Activated CD4-positive, alpha-beta T cell treated with anti-CD3 and anti-CD28 coated beads, Interleukin-10, Interleukin-2, amounts not matched to agents 100 ng/mL and 50 ng/mL, durations not matched to agents 16 hours and 8 hours (primary cell): ENCODE measurements at regions not wholly inside any gene's neighbourhood (a gene's known extent, or its start where the extent isn't known, plus 50 kb on each side); places are given as distances from the start of the nearest gene placed in this dataset.

Experiments used
- DNase-seq: peaks from one replicate; pipeline ENCODE4 v3.0.0-alpha.2; 2020

DNA sequence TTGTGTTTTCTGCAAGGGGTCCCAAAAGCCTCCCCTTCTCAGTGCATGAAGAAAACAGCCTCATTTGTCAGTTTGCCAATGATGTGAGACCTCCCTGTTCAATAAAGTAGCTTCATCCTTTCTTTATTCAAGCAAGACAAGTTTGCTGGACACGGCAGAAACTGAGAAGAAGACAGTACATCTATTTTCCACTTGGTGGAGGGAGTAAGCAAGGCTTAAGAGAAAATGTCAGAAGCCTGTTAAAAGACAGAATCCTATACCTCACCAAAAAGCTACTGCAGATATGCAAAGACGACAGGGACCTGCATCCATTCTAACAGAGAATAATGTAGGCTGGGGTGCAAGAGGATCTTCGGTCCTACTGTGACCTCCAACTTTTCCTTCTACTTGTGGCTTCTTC lies 506.8 kb upstream of the VRK2 start:
- DNase-seq: no peak

DNA sequence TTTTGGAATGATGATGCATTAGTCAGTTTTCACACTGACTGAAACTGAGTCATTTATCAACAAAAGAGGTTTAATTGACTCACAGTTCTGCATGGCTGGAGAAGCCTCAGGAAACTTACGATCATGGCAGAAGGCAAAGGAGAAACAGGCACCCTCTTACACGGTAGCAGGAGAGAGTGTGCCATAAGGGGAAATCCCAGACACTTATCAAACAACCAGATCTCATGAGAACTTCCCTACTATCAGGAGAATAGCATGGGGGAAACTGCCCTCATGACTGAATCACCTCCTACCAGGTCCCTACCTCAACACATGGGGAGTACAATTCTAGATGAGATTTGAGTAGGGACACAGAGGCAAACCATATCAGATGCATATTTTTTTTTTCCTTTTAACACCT lies 504.5 kb upstream of the VRK2 start:
- DNase-seq: no peak

DNA sequence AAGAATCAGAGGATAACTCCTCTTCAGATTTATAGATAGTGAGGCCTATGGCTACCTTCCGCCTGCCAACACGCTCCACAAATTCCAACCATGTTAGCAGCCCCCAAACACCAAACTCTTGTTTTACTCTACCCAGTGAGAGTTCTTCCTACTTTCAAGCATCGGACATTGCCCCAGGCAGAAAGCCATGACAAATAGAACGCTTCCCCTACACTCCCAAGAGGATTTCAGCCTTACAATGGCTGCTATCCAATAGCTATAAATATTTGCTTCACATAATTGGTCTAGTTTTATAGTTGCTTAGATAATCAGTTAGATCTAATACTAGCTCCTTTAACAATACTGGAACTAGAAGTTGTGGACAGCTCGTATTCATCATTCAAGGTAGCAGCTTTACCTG lies 503.4 kb upstream of the VRK2 start:
- DNase-seq: no peak

DNA sequence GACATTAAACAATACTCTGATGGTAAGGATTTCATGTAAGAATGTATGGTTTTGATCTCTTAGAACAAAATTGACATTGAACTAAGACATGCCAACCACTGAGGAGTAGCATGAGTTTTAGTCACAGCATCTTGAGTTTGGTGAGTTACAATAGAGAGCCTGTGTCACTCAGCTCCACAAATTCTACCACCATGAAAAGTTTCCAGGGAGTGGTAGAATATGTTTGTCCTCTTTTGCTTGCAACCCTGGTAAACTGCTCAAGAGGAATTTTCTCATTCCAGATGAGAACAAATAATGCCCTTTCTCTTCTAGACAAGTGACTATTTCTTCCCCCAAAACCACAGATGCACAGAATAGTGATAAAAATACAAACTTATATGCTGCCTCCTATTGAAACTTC lies 502.0 kb upstream of the VRK2 start:
- DNase-seq: no peak

DNA sequence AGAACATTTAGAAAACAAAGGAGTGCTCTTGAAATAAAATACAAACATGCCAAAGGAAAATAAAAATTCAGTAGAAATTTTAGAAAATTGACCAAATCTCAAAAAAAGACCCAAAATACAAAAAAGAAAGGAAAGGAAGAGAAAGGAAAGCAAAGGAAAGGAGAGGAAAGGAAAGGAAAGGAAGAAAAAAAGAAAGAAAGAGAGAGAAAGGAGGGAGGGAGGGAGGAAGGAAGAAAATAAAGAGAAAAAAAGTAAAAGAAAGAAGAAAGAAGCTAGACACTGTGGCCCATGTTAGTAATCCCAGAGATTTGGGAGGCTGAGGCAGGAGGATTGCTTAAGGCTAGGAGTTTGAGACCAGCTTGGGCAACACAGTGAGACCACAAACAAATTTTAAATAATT lies 500.1 kb upstream of the VRK2 start:
- no peak for DNase-seq

DNA sequence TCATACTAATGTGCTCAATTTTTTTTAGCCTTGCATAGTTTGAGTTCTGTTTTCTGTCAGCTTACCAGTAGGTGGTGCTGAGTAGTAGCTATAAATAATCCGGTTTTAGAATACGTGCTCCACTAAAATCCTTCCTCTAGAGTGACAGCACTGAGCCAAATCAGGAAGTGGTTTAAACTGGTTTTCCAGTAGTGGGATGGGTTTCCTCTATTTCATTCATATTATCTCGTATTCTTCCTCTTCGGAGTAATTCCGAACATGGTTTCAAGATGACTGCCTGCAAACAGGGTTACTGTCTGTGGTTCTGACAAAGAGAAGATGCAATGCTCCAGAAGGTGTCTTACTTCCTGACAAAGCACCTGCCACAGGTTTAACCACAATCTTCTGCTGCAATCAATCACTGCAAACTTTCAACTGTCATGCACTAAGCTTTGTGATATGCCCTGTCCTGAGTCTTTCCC lies 496.9 kb upstream of the VRK2 start:
- peak; percentile 64 for DNase-seq

DNA sequence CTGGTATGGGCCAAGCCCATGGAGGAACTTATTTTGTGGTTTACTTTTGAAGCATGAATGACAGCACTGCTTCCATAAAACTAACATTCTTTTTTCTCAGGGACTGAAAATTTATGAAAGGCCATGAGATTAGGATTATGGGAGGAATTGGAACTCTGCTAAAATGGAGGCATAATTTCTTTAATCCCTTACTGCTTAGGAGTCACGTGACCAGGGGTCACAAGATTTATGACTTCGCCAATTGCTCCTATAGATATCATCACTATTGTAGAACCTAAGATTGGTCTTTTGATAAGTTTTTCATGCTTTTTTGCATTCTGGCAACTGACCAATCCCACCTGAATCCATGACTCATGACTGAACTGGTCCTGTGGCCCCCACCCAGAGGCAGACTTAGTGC lies 495.7 kb upstream of the VRK2 start:
- DNase-seq: no peak

DNA sequence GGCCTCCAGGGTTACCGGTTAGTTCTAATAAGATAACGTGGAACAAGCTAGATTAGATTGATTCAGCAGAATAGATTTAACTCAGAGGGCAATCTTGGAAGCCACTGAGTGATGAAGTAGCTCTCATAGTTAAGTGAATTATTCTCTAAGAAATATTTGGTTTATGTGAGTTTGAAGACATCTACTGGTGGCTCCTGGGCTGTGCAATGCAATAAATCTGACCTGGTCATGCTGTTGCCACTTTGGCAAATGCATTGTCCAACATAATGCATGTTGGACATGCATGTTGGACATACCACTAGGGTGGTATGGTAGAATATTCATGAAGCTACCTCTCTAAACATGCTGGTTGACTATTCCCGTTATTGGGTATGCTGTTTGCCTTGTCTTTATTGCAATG lies 493.7 kb upstream of the VRK2 start:
- DNase-seq: no peak

DNA sequence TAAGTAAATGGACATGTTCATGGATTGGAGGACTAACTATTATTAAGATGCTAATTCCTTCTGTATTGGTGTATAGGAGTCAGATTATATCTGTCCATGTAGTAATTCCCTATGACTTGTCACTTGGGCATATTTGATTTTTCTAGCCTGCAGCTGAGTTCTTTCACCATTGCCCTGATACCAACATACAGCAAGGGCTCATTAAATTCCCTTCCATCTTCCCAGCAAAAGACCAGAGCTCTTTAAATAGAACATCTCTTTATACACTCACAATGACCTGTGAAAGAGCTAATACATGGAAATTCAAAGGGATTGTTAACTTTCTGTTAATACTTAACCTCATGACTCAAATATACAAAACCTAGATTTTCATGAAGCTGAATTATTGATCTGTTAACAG lies 492.3 kb upstream of the VRK2 start:
- no peak for DNase-seq

DNA sequence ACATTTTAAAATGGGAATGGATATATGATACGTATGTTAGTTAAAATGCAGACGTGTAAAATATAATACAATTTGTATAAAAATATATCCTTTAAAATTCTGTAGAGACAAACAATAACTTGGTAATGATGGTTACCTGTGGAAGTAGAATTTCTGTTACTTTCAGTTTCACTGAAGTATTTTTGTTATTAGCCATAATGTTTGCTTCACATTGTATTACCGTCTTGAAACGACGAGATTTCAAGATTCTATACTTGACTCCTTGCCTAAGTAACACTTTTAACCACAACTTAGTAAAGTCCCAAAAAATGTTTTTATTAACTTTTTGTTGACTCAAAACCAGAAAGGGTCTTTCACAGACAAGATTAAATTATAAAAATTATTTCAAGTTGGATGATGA lies 488.3 kb upstream of the VRK2 start:
- DNase-seq: no peak

DNA sequence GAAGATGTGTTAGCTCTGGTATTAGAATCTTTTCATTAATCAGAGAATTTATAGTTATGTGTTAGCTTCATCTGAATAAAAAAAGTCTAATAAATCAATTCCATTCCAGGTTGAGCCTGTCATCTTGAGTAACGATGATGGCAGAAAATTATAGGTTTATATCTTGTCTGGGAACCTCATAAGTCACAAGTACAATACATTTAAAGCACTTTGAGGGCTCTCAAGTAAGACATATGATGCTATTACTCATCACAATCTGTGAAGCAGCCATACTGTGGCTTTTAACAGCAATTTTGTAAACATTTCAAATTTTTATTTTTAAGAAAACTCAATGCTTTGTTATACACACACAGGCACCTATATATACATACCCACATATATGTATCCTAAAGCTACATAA lies 484.1 kb upstream of the VRK2 start:
- DNase-seq: no peak

DNA sequence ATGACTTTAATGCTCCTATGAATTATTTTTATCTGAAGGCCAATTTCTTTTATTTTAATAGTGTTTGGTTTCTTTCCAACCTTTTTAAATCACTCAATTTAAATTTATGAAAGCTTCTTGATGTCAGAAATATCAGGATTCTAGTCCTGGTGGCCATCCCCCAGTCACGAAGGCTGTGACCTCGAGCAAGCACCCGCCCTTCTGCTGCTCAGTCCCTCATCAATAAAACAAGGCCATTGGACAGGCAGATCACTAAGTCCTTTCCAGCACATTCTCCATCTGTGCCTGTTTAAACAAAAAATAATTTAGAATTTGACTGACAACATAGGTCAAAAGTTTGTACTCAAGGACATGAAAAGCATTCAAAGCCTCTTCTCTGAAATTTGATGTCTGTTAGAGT lies 483.6 kb upstream of the VRK2 start:
- DNase-seq: no peak

DNA sequence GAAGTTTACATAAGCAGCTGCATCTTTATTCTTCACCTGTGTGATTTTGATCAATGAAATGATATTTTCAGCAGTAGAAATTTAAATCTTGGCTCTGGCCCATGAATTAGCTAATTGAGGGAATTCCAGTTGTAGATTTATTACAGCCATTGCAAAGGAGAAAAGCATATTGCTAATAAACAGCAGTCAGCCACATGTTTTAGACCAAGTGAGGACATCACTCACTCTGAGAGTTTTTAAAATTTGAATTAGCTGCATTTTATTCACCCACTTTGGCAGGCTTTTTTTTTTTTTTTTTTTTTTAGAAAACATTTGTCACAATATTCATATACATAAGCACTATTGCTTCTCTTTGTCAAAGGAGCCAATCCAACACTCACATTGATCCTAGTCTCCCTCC lies 479.4 kb upstream of the VRK2 start:
- no peak for DNase-seq

DNA sequence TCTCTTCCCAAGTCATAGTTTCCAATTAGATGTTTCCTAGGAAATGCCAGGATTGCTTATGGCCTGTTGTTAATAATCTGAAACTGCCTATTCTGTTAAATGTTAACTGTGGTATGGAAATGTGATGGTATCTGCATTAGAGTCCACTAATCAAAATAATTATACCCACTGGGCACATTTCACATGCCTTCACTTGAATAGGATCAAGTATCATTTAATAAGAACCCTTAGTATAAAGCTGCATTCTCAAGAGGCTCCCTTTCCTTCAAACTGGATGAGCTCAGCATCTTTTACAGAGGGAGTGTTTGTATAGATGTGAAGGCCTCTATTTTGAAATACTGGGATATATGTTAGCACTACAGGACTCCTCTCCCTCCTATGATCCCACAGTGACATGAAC lies 477.2 kb upstream of the VRK2 start:
- no peak for DNase-seq

DNA sequence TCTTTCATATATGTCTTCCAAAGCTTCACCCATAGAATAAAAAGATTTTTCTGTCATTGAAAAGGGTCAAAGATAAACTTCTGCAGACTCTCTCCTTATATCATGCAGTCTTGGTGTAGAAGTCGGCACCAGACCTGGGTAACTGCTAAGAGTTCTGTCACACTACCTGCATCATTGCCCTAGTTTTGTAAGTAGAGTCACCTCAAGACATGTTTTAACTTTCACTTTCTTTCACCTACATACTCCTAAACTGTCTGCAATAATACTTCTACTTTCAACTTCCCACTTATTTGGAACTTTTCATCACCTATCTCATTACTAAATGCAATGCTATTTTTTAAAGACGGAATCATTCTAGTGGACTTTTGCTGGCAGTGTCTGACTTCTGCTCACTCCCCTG lies 475.6 kb upstream of the VRK2 start:
- DNase-seq: no peak

DNA sequence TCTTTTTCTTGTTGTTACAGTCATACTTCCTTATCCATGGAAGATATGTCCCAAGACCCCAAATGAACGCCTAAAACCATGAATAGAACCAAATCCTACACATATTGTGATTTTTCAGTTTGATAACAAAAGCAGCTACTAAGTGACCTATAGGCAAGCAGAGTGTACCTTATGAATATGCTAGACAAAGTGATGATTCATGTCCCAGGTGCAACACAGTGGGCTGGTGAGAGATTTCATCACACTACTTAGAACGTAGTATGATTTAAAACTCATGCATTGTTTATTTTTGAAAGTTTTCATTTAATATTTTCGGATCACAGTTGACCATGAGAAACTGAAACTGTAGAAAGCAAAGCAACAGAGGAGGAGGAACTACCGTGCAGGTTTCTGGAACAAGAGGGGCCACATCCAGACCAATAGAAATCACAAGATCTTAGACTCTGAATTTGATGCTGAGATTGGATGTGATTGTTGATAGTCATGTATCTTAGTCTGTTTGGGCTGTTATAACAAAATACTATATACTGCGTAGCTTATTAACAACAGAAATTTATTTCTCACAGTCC lies 470.8 kb upstream of the VRK2 start:
- DNase-seq: no peak

DNA sequence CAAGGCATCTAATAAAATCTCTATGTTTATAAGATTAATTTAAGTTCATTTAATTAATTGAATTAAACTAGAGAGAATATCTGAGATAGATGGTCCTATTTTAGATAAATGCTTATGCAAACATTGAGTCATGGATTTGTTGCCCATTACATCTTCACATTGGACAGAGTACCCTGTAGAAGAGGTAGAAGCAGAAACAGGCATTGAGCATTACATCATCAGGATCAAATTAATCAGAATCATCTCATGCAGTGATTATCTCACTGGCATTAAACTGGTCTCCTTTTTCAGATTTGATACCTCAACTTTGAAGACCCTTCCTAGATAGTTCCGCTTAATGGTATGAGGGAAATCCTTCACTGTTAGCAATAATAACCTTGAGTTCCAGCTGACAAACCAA lies 469.6 kb upstream of the VRK2 start:
- no peak for DNase-seq

DNA sequence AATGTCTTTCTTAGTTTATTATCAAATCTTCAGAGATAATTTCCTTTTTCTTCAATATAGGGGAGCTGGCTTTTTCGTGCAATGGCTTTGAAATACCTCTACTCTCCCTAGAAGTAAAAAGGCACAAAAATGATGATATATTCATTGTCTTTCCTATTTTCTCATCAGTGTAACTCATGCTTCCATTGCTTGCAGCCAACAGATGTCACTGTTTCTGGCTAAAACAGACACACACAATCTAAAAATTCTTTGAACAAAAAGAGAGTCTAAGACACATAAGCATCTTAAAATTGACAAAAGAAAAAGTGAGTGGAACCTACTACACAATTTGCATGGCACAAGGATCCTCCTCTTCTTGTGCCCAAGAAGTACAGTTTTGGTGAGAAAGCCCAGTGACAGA lies 448.7 kb upstream of the VRK2 start:
- no peak for DNase-seq

DNA sequence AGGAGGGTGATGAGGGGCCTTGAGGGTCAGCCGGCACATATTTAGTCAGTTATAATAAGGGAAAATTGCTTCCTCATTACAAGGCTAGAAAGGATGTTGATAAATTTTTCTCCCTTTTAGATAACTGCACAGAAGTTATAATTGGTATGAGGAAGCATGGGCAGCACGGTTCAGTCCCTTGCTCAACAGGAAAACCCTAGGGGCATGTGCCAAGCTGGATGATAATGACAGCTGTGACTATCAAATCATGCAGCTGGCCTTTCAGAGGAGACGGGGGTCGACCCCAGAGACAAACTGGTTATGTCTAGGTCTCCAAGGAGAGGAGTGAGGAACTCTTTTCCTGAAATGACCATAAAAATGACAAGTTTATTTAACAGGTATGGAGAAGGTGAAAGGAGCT lies 448.1 kb upstream of the VRK2 start:
- no peak for DNase-seq

DNA sequence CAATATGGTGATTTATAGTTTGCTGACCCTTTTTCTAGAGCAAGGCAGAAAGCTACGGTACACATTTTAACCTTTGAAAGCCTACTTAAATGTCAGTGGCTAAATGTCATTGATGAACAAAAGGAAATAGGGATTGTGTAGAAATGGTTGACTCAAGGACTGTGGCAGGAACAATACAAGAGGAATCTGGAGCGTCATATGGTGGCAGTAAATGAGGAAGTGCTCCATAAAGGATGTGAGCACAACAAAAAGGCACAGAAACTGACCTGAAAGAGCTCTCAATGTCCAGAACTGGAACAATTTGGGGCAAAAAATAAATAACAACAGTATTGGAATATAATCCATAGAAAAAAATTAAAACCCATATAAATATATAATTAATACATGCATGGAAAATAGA lies 443.9 kb upstream of the VRK2 start:
- DNase-seq: no peak

DNA sequence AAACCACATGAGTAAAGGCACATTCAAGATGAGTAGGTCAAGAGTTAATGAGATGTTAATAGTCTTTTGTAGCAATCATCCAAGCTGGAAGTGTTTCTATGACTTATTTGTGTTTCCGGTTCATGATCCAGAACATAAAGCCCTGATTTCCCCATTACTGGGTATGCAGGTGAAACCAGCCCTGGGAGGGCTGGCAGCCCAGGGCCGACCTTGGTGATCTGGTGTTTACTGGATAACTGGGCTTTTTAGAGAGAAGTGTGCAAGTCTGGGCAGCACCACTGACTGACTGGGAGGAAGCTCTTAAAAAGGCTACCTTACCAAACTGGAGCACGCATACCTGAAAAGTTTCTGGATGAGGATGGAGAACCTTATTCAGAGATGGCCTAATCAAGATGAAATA lies 431.6 kb upstream of the VRK2 start:
- no peak for DNase-seq

DNA sequence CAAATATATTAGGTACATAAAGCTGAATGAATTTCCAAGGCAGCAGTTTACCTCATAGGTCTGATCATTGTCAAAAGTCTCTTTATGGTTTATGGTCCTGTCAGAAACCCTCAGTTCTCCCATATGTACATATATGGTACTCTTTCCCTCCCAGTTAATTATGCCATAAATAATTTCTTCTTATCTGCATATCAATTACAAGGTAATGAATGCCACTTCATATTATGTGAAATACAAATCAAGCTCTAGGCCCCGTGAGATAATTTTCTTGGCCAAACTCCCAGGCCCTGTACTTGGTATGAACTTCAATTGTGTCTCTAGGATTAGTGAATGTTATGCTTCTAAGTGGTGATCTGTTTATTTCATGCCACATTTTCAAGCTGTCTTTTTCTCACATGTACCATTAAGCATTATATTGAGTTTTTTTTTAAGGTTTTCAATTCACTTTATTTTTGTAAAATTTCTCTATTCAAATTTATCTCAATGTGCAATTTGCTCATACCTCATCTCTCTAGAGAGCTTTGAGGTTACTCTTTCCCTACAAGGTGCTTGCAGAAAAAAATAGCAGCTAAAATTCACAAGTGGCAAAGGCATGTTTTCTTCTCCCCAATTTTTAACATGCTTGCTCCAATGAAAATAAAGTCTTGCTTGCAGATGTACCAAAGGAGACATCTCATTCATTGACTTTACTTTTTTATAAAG lies 430.6 kb upstream of the VRK2 start:
- no peak for DNase-seq

DNA sequence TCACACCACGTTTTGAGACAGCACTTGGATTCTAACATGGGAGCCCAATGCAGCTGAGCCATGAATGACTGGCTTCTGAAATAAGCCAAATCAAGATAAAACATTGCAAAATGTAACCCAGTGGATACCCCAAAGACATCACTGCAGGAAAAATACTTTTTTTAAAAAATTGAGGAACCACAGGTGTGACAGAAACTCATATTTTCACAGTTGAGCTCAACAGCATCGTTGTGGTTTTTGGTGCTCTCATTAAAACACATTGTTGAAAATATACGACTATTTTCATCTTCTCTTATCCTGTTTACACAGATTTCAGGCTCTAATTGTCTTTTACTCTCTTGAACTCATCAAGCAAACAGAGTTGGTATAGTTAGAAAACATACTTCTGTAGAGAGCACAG lies 429.3 kb upstream of the VRK2 start:
- no peak for DNase-seq

DNA sequence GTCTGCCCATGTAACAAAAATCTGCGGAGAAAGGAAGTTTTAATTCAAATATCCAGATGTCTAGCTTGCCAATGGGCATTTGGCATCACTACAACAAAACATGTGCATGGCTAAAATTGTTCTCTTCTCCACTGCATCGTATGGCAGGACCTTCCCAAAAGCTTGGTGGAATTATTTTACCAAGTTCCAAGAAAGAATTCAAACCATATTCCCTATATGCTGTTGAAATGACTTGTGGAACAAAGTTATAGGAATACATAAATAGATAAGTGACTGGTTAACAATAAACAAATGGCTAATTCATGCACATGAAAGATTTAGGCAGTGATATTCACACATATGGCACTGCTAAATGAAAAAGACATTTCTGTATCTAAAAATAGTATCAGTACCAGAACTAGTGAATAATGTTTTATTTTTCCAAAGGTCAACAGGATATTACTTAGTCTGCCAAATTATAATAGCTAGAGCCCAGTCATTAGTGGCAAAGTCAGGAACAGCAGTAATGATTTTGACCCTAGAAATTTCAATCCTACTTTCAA lies 425.4 kb upstream of the VRK2 start:
- no peak for DNase-seq

DNA sequence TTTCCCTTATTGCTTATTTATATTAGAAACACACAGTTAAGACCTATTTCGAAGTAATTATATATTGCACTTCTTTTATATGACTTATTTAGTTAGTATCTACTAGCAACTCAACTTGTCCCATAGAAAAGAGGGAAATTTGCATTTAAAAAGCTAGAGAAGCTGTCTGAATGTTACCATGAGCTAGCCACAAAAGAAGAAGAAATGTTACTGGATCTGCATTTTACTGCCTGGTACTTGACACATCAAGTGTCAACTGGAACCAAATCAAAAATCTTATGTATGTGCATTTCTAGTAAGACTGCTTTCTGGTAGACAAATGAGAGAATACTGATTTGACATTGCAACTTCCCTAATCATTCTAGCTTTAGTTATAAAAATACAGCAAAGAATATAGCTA lies 424.6 kb upstream of the VRK2 start:
- DNase-seq: no peak
